Brain pericyte (primary cell): ENCODE measurements at regions not wholly inside any gene's neighbourhood (a gene's known extent, or its start where the extent isn't known, plus 50 kb on each side); places are given as distances from the start of the nearest gene placed in this dataset.

Source experiments
- DNase-seq: peaks from one replicate; pipeline ENCODE4 v3.0.0-alpha.2; 2012; ENCODE audit warnings: low read depth, low spot score

DNA sequence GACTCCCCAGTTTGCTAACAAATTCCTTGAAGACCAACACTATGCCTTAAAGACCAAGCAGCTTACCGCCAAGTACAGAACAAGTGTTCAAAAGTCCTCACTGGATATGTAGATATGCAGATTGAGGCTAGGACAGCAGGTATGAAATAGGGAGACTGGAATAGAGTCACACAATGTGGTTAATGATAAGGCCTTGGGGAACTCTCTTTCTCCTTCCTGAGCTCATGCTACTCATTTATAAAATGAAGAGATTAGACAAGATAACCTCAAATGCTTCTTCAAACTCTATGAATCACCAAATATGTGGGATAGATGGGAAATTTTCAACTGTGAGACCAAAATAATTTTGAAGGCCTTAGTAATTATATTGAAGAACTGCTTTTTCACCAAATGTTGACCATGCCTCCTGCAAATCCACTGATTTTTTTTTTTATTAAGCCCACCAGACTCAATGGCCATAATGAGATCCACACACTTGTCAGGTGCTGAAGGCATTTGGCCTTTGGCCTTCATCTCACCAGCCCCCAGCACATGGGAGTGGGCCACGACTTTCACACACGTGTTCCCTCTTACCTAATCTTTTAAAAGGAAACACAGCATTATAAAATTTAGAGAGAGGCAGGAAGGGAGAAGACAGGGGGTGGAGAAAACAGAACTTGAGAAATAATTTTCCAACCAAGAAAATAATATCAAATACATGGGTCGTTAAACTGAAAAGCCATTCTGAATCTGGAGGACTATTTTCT lies 181.5 kb downstream of the EN1 start:
- no peak for DNase-seq

- DNase-seq, result no peak
Observed at GRCh38 chr2:118661179-118661578, 186.3 kb downstream of the EN1 start.

DNA sequence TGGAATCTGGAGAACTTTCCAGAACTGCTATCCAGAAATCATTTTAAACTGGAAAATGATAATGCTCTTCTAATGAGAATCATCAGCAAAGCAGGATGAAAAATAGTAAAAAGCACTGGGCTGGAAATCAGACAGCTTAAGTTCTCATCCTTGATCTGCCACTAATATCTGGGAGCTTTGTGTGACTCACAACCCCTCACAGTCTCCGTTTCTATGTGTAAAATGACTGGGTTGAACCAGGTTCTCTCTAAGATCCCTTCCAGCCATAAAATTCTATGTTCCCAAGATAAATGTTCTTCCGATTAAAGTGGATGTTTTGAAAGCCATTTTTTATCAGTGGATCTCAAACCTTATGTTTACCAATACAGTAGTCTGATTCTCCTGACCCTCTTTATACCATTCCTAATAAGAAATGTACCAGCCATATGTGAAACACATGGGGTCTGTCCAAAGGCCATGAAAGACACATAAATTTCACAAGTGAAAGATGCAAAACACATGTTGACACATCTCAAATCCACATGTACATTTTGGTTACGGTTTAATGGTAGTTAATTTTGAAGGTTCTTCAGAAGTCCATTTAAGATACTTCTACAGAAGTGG lies 188.8 kb downstream of the EN1 start:
- DNase-seq, result no peak

- no peak for DNase-seq
Observed at GRCh38 chr2:118657466-118657865, 190.0 kb downstream of the EN1 start.

- no peak for DNase-seq
Observed at GRCh38 chr2:118654945-118655344, 192.5 kb downstream of the EN1 start.

- DNase-seq, result no peak
Observed at GRCh38 chr2:118650327-118650726, 197.1 kb downstream of the EN1 start.

GRCh38 chr2:118645876-118646275 lies 201.6 kb downstream of the EN1 start:
- DNase-seq, result no peak

- no peak for DNase-seq
Observed at GRCh38 chr2:118644190-118644589, 203.3 kb downstream of the EN1 start.

DNA sequence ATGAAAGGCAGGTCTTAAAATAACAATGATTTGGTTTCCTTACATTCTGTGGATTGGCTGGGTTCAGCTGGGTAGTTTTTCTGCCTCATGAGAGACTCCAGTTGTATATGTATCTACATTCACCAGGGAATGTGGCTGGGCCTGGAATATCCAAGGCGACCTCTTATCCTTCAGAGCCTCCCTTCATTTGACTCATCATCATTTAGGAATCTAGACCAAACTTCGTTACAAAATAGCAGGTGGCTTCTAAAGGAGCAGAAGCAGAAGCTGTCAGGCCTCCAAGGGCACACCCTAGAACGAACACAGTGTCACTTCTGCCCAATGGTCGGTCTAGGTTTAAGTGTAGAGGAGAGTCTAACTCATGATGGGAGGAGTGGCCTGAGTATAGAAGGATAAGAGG lies 204.2 kb downstream of the EN1 start:
- no peak for DNase-seq

DNA sequence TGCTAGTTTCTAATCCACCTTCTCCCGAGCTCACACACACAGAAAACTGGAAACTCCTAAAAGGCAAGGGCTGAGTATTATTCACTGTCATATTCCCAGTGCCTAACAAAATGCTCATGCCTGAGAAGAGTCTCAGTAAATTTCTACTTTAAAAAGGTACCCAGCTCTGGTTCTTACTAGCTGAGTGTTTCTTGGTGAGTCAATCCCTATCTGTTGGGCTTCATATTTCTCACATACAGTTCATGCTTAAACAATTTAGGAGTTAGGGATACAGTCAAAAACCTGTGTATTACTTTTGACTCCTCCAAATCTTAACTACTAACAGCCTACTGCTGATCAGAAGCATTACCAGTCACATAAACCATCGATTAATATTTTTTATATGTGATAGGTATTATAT lies 204.9 kb downstream of the EN1 start:
- no peak for DNase-seq

DNA sequence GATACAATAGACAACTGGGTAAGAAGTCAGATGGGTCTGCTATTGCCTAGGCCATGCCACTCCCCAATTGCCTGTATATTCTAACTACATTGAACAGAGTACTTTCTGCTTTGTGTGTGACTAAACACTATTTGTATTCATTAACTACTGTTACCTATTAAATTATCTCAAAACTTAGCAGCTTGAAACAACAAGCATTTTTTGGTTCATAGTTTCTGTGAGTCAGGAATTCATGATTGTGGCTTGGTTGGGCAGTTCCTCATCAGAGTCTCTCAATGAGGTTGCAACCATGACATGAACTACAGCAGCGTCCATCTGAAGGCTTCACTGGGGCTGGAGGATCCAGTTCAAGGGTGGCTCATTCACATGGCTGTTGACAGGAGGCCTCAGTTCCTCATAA lies 205.7 kb downstream of the EN1 start:
- DNase-seq, result no peak

- DNase-seq, result no peak
Observed at GRCh38 chr2:118639371-118639770, 208.1 kb downstream of the EN1 start.

DNA sequence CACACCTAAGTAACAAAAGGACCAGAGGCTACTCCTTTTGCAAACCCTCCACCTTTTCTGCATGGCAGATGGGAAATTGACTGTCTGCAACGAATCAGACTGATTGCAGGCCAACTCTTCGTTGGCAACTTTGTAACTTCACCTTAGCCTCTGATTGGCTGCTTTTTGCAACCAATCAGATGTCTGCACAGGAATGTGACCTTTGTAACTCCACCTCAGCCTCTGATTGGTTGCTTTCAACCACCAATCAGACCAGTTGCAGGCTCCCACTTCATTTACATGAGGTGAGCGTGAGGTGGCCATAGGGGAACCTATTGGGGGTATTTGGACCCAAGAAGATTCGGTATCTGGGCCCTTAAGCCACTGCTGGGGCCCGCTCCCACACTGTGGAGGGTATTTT lies 209.0 kb downstream of the EN1 start:
- DNase-seq, result no peak

- DNase-seq, result no peak
Observed at GRCh38 chr2:118635891-118636290, 211.6 kb downstream of the EN1 start.

GRCh38 chr2:118634876-118635275 lies 212.6 kb downstream of the EN1 start:
- DNase-seq, result no peak

DNA sequence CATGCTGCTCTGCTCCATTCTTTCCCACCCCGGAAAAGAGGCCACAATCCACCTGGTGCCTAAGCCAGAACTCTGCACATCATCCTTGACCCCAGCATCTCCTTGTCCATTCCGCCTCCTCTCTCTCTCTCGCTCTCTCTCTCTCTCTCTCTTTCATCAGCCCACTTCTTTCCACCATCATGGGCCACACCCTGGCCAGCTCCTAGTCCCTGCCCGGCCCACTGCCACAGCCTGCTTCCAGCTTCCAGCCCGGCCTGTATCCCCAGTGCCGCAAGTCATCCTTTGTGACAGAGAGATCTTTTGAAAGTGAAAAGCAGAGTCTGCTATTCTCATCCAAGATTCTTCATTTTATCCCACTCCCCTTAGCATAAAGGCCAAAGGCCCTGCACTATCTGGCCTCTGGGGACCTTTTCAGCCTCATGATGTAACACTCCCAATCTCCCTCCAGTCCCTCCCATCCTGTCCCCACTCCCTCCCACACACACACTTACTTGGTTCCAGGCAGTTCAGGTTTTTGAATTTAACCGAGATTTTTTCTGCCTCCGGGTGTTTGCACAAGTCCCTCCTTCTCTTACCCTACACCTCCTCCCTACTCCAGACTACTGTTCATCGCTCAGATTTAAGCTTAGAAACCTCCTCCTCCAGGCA lies 214.0 kb downstream of the EN1 start:
- DNase-seq, result no peak

DNA sequence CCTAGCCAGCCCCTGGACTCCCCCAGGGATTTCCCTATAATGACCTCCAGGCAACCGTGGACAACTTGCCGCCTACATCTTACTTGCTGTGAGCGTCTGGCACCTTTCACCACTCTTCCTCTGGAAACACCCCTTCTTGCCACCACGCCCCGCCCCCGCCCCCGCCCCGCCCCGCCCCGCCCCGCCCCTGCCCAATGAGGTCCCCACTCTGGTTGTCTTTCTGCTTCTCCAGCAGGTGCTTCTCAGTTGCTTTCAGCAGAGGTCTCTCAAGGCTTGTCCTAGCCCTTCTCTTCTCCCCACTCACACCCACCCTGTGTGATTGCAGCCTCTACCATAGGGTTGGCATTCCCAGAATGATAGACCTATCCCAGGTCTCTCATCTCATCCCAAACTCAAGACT lies 214.5 kb downstream of the EN1 start:
- no peak for DNase-seq

GRCh38 chr2:118627156-118627555 lies 220.3 kb downstream of the EN1 start:
- no peak for DNase-seq

- DNase-seq, result no peak
Observed at GRCh38 chr2:118622913-118623312, 224.5 kb downstream of the EN1 start.

- no peak for DNase-seq
Observed at GRCh38 chr2:118622108-118622507, 225.3 kb downstream of the EN1 start.

DNA sequence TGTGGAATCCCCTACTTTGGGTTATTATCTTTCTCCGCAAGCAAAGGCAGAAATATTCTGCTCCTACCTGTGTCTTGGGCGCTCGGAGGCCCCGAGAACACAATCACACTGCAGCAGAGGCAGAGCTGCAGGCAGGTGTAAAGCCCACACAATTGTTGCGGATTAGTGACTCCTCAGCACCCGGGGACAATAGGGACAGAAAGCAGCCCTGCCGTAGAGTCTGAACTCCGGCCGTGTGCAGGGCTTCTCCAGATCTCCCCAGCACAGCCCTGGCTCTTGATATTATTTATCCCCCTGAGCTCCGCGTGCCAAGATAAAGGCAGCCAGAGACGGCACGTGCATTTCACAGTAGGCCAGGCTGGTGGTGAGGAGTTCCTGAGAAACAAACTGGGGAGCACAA lies 229.2 kb downstream of the EN1 start:
- DNase-seq, result no peak

GRCh38 chr2:118616432-118616831 lies 231.0 kb downstream of the EN1 start:
- no peak for DNase-seq

DNA sequence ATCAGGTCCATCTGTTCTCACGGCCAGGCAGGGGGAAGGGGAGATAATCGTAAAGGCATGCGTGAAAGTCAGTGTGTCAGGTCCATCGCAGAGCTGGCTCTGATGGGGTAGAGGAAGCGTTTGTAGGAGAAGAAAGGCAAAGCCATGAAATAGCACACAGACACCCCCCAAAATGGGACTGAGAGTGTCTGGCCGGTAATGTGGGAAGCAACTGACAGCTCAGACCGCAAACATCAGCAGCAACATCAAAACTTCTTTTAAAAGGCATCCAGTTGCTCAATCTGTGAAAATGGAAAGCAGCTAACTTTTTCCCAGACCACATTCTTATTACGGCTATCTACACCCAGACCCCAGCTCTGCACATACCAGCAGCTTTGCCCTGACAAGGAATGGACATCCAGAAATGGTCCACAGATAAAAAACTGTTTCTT lies 232.6 kb downstream of the EN1 start:
- no peak for DNase-seq
